ENCODE measurements at regions not wholly inside any gene's neighbourhood (a gene's known extent, or its start where the extent isn't known, plus 50 kb on each side); places are given as distances from the start of the nearest gene placed in this dataset.

GRCh38 chr12:47504775-47505446 lies 200.9 kb downstream of the RPAP3 start:
- TF ChIP-seq EZH2phosphoT487 (IDR thresholded peaks at IDR 0.05; ENCODE audit: insufficient read depth, low read depth) = no peak
- TF ChIP-seq EZH2 (IDR thresholded peaks at IDR 0.05; ENCODE audit: insufficient read depth, poor library complexity, severe bottlenecking) = no peak
